T-helper 1 cell treated with Interleukin-12 subunit alpha and Interleukin-12 subunit beta and Interleukin-4 antibody, amounts not matched to agents 30 ng/mL and 1 ng/mL, for 36 hours (primary cell): ENCODE measurements at regions not wholly inside any gene's neighbourhood (a gene's known extent, or its start where the extent isn't known, plus 50 kb on each side); places are given as distances from the start of the nearest gene placed in this dataset.

Experiments used
- intact Hi-C: fragments of 100-400 bp; cut with micrococcal nuclease; formaldehyde crosslinking; loops from one replicate; pipeline ENCODE4 v1.15.1; 2024

DNA sequence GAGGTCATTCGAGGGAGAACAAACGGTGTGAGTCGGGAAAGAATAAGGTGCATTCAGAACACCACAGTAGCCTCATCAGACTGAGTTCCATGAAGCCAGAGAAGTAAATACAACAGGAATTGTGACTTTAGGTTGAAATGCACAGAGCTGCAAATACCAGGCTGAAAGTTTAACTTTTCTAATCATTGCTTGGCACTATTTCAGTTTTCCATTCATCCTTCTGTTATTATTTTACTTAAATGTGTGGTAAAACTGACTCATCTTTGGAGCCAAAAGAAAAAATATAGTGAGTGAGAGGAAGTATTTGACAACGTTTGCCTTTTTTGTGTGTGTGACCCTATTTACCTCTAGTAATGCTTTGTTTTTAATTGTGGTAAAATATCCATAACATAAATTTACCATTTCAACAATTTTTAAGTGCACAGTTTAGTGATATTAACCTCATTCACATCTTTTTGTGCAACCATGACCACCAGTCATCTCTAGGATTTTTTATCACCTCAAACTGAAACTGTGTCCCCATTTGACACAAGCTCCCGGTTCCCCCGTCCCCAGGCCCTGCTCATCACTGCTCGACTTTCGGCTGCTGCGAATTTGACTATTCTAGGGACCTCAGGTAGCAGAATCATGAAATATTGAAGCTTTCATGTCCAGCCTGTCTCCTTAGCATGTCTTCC is 166.8 kb downstream of the HSD17B3 start:
- intact Hi-C loops = no loop called here

GRCh38 chr9:96133321-96134021 is 168.5 kb downstream of the HSD17B3 start:
- intact Hi-C loops = no loop called here

DNA sequence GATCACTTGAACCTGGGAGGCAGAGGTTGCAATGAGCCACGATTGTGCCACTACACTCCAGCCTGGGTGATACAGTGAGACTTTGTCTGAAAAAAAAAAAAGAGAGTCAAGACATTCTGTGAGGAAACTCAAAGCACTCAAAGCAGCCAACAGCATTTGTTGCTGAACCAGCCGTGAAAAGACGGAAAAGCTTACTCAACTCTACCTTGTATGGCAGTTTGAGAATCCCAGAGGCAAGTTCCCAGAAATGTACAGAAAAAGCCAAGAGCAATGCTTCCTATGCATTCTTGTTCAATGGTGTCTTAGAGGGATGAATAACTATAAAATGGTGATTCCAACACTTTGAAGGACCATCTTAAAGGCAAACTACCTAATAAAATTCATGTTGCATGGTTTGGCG is 170.2 kb downstream of the HSD17B3 start:
- intact Hi-C loops = no loop called here

DNA sequence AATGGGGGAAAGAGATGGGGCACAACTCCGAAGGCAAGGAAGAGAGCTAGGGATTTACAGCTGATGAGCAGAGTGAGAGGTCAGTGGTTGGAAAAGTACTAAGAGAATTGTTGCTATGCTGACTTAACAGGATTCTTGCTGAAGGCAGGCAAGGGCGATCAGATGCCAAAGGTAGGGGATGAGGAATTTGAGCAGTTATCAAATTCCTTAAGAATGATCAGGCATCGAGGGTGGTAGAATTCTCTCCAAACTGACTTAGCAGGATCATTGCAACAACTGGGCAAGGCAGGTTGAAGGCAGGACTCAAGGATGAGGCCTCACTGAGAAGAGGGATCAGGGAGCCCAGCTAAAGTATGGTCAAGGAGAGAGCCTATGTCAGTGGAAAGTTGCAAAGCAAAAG is 171.0 kb downstream of the HSD17B3 start:
- intact Hi-C loops = no loop called here

- intact Hi-C loops = no loop called here
Observed at GRCh38 chr9:96129747-96130146, 172.2 kb downstream of the HSD17B3 start.

GRCh38 chr9:96128880-96129279 is 173.1 kb downstream of the HSD17B3 start:
- intact Hi-C loops = no loop called here

GRCh38 chr9:96126321-96126881 is 175.6 kb downstream of the HSD17B3 start:
- intact Hi-C loops = no loop called here

DNA sequence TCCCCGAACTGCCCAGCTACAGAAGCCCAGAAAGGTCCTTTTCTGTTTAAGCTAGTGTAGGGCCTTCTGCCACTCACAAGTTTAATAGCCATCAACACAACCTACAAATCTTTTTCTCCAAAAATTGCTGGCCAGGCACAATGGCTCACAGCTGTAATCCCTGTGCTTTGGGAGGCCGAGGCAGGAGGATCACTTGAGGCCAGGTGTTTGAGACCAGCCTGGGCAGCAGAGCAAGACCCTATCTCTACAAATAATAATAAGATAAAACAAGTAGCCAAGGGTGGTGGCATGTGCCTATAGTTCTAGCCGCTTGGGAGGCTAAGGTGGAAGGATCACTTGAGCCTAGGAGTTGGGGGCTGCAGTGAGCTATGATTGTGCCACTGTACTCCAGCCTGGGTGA is 176.4 kb downstream of the HSD17B3 start:
- intact Hi-C loops = no loop called here

- intact Hi-C loops = no loop called here
Observed at GRCh38 chr9:96122751-96123150, 179.2 kb downstream of the HSD17B3 start.

- intact Hi-C loops = no loop called here
Observed at GRCh38 chr9:96122282-96122681, 179.7 kb downstream of the HSD17B3 start.

DNA sequence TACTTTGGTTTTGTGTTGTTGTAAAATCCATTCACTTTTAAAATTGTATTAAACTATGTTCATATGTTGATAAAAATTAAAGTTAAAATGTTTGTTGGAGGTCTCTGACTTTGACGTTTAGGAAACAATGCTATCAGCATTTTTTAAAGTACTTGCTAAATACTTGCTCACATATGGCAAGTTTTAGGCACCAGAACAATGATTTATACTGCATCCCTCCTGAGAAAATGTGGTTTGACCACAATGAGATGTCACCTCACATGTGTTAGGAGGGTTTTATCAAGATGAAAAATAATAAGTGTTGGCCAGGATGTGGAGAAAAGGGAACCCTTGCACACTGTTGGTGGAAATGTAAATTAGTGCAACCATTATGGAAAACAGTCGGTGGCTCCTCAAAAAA is 180.8 kb downstream of the HSD17B3 start:
- intact Hi-C loops = no loop called here

DNA sequence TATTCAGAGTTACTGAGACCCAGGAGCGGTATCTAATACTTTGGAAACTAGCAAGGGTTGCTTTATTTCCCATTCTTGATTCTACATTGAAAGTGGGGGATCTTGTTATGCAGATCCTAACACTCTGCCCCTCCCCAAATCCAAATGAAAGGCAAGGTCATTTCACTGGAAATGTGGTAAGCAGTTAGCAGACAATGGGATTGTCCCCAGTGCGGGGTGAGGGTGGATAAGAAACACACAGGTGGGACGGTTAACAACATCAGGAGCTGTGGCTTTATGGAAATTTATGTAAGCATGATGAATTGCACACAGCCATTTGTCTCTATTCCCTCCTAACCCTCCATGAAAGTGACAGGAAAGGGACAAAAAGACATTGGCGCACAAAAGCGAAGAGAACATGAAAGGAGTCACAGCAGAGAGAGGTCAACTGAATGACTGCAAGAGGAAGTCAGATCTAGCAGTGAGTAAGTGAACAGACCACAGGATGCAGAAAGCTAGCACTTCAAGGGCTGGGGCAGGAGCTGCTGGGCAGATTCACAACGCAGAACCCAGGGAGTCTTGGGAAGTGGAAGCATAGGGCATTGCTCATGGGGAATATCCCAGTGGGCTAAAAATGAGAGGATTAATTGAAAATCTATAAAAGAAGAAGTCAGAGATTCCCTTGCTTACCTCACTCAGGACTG is 184.4 kb downstream of the HSD17B3 start:
- intact Hi-C loops = no loop called here

DNA sequence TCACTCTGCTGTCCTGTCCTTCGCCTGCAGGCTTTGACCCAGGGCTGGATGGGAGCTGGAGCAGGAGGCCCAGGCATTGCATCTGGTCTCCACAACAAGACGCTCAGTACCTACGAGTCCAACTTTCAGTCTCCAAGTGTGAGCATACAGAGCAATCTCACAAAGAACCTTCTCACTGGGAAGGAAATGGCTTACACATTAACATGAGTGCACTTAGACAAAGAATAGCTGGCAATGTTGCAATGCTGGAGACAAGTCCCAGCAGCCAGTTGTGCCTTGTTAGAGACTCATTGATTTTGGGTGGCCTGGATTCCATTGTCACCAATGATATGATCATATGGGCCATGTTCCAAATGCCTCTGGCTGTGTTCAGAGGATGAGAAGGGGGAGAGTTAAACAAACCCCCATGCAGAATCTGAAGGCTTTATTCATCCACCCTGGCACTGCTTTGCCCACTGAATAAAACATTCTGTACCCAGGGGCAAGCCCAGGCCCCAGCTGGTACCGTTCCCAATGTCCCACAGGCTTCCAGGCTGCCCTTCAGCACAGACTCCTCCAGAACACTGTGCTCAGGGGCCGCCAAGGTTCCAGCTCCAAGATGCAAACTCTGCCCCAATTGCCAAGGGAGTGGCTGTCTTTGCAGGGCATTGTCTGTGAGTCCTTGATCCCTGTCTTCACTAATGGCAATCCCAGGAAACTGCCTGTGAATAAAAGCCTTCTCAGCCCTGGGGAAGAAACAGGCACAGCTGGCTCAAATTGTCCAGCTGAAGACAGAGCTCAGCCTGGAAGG is 185.5 kb downstream of the HSD17B3 start:
- intact Hi-C loops = no loop called here

- intact Hi-C loops = no loop called here
Observed at GRCh38 chr9:96115836-96116235, 186.1 kb downstream of the HSD17B3 start.

- intact Hi-C loops = no loop called here
Observed at GRCh38 chr9:96113032-96113431, 188.9 kb downstream of the HSD17B3 start.

DNA sequence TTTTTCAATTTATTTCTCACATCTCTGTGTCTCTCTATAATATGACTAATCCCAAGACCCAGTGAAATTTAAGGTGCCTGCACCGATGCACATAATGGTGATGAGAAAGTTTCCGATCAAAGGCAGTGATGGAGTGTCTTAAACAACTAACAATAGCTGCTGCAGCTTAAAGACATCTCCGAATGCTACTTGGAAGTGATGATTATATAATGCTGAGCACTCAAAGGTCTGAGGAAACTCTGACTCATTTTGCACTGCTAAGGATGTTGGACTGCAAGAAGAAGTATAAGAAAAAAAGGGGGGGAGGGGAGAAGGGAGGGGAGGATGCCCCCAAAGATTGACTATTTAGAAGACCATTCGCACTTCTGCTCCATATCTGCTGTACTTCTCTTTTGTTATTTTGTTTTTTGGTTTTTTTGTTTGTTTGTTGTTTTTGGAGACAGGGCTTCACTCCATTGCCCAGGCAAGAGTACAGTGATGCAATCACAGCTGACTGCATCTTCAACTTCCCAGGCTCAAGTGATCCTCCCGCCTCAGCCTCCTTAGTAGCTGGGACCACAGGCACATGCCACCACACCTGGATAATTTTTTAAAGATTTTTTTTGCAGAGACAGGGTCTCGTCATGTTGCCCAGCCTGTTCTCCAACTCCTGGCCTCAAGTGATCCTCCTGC is 192.2 kb downstream of the HSD17B3 start:
- intact Hi-C loops = no loop called here

DNA sequence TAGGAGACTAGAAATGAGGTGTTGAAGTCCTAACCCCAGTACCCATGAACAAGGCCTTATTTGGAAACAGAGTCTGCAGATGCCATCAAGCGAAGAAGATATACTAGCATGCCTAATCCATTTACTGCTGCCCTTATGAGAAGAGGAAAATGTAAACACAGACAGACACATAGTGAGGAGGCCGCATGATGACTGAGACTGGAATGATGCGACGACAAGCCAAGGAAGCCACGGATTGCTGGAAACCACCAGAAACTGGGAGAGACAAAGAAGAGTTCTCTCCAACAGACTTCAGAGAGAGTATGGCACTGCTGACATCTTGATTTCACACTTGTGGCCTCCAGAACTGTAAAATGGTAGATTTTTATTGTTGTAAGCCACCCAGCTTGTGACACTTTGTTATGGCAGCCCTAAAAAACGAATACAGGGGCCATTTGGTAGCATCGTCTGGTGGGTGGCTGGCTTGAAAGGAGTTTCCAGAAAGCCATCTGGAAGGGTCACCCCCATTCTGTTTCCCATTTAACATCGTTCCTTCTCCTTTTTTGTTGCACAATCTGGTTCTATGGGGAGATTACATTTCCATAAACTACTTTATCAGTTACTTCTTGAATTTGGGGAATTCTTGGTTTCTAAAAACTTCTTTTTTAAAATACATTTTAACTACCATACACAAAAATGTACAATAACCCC is 193.1 kb downstream of the HSD17B3 start:
- intact Hi-C loops = no loop called here

DNA sequence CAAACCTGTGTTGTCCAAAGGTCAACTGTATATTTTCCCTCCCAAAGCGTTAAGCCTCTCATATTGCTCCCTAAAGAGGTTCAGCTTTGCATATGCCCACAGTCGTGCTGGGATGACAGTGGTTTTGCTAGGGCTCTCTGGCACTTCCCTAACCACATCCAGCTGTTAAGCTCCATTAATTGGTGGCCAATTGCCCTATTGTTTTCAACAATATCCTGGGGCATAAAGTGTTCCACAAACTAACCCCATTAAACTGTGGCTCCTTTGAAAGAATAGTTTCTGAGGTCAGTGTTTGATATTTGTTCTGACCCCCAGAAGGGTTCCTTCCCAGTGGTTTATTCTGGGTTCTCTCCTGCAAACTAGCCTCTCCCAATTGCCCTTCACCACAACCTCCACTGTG is 194.5 kb downstream of the HSD17B3 start:
- intact Hi-C loops = no loop called here

DNA sequence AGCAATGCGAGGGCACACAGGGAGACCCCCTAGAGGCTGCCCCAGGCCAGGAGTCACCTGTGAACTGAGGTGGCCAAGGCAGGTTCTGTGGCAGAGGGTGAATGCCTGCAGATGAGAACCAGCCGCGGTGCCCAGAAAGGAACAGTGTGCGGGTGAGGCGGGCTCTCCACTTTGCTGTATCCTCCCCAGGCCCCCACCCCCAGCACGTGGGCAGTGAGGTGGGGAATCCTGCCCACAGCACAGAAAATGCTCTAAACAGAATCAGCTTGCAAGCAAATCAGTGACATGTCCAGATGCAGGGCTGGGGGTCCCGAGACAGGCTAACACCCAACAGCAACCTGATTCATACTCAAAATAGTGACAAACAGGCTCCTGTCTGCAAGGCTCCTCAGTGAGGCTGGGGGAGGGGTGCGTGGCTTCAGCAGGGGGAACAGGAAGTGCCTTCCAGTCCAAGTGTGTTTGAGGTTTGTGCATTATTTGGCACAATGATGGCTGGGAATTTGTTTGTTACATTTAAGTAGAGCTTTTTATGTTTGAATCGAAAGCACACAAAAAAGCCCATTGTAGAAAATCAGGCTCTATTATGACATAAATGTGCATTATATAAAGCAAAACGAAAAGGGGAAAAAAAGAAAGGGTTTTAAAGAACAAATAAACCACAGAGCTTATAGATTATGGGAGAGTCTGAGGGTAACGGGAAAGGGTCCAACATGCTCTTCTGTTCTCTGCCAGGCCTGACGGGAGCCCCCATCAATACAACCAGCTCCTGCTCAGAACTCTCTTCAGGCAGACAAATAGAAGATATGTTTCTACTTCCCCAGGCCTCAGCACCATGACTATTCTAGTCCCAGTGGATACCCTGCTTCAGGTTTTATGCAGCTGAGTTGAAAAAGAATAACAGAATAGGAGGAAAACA is 201.3 kb downstream of the HSD17B3 start:
- intact Hi-C loops = no loop called here
